HL-60 (cell line): ENCODE measurements at regions not wholly inside any gene's neighbourhood (a gene's known extent, or its start where the extent isn't known, plus 50 kb on each side); places are given as distances from the start of the nearest gene placed in this dataset.
"Not testable (repeated sequence)": the region's sequence is repeated elsewhere in the genome, so short reads cannot be mapped to it uniquely, and the experiment has no call there.

Source experiments
- CTCF ChIP-seq: IDR thresholded peaks from one replicate; pipeline ENCODE4 v1.5.1; 2011; ENCODE audit warnings: low read length, control low read depth, inconsistent platforms; ENCODE audit not compliant: insufficient read depth
- GABPA ChIP-seq: IDR thresholded peaks from 2 replicates; pipeline ENCODE4 v1.6.1; 2012; ENCODE audit warnings: low read depth

- TF ChIP-seq CTCF, GABPA: not testable (repeated sequence)
Observed at GRCh38 chr15:77906062-77906990, 171.2 kb downstream of the TBC1D2B start.
